ENCODE measurements at regions not wholly inside any gene's neighbourhood (a gene's known extent, or its start where the extent isn't known, plus 50 kb on each side); places are given as distances from the start of the nearest gene placed in this dataset.

- no peak for DNase-seq
Observed at GRCh38 chr12:93135286-93136239, 206.5 kb upstream of the EEA1 start.

GRCh38 chr12:93136253-93137055, 207.4 kb upstream of the EEA1 start:
- no peak for DNase-seq

- no peak for DNase-seq
Observed at GRCh38 chr12:93137656-93138612, 208.8 kb upstream of the EEA1 start.

- DNase-seq: no peak
Observed at GRCh38 chr12:93139028-93139665, 210.1 kb upstream of the EEA1 start.

- no peak for DNase-seq
Observed at GRCh38 chr12:93140325-93140724, 211.2 kb upstream of the EEA1 start.

- DNase-seq: no peak
Observed at GRCh38 chr12:93140801-93141200, 211.7 kb upstream of the EEA1 start.

- DNase-seq: no peak
Observed at GRCh38 chr12:93142881-93143280, 213.8 kb upstream of the EEA1 start.

GRCh38 chr12:93144109-93144508, 215.0 kb upstream of the EEA1 start:
- DNase-seq: no peak

- DNase-seq: no peak
Observed at GRCh38 chr12:93145086-93145485, 216.0 kb upstream of the EEA1 start.

- DNase-seq: no peak
Observed at GRCh38 chr12:93146263-93146939, 217.3 kb upstream of the EEA1 start.

- DNase-seq: no peak
Observed at GRCh38 chr12:93146970-93147369, 217.9 kb upstream of the EEA1 start.

GRCh38 chr12:93148412-93148811, 219.3 kb upstream of the EEA1 start:
- DNase-seq: no peak

- DNase-seq: no peak
Observed at GRCh38 chr12:93149229-93149628, 220.1 kb upstream of the EEA1 start.

GRCh38 chr12:93151079-93151762, 222.1 kb upstream of the EEA1 start:
- no peak for DNase-seq

- no peak for DNase-seq
Observed at GRCh38 chr12:93152617-93153016, 223.5 kb upstream of the EEA1 start.

- no peak for DNase-seq
Observed at GRCh38 chr12:93153321-93153720, 224.2 kb upstream of the EEA1 start.

GRCh38 chr12:93154096-93154728, 223.5 kb upstream of the NUDT4 start:
- no peak for DNase-seq

- DNase-seq: no peak
Observed at GRCh38 chr12:93154753-93155480, 222.8 kb upstream of the NUDT4 start.

- DNase-seq: no peak
Observed at GRCh38 chr12:93156086-93156716, 221.5 kb upstream of the NUDT4 start.

All from stimulated activated CD4-positive, alpha-beta T cell treated with anti-CD3 and anti-CD28 coated beads, Interleukin-4, amount 100 ng/mL, for 4 hours (primary cell).